ENCODE measurements at regions not wholly inside any gene's neighbourhood (a gene's known extent, or its start where the extent isn't known, plus 50 kb on each side); places are given as distances from the start of the nearest gene placed in this dataset.

- Histone ChIP-seq H3K27me3 (ENCODE audit: insufficient read depth) (no peaks in the 10 kb centered on the region), H3K27ac (ENCODE audit: low read depth in 2 of 2, low read length in 1 of 2) (peak overlapping the region in 1 of 2 experiments; percentile 4; a peak in 1 of 4 replicates), H3K4me3 (ENCODE audit: low read depth in 2 of 2, low read length in 1 of 2) (no peak overlapping the region), H3K9me3 (no peaks in the 10 kb centered on the region), H4K20me1 (ENCODE audit: insufficient read depth) (no peaks in the 10 kb centered on the region), H3K79me2 (ENCODE audit: insufficient read depth) (no peaks in the 10 kb centered on the region), H3K4me1 (ENCODE audit: control insufficient read depth in 1 of 2, insufficient read depth in 2 of 2, low read depth in 1 of 2, low read length in 1 of 2) (peaks cover 0 to 16% of the 10 kb centered on the region in 2 experiments; a peak in 2 of 4 replicates), H3K9me2 (no peaks in the 10 kb centered on the region), H3K9ac (no peak overlapping the region), H3K36me3 (replicated peaks in 1 of 2; ENCODE audit: control insufficient read depth in 1 of 2, insufficient read depth in 2 of 2, low read length in 1 of 2) (no peaks in the 10 kb centered on the region), H2AFZ (ENCODE audit: low read depth) (no peak overlapping the region), H3K4me2 (no peak overlapping the region), H3F3A (replicated peaks; ENCODE audit: insufficient read depth) (no peaks in the 10 kb centered on the region)
- ChIA-PET POLR2A (no interaction called here), CTCF (interaction anchor here (1.4 to 1.7 kb wide), 2 partner anchors 10 to 30 kb away, joined by 3 to 4 read pairs; no protein-coding TSS in a partner anchor)
- TF ChIP-seq NFIC (IDR thresholded peaks at IDR 0.05; ENCODE audit: borderline replicate concordance) (peak; percentile 11; the same call in 1 of the 2 replicates), EP300 (IDR thresholded peaks at IDR 0.05; ENCODE audit: borderline replicate concordance in 1 of 2, low read depth in 1 of 2, low read length in 1 of 2) (no peak)
- 80% methylated on average over 2 of the region's 2 CpGs for WGBS (ENCODE audit: low lambda C conversion rate)
- no peak for DNase-seq
Measured at GRCh38 chr2:212940816-212941215, 210.6 kb downstream of the IKZF2 start.

GRCh38 chr2:212939777-212940531 lies 211.5 kb downstream of the IKZF2 start:
- no peaks in the 10 kb centered on the region for H4K20me1 ChIP-seq (ENCODE audit: insufficient read depth)
- no peak overlapping the region for H3K9ac ChIP-seq
- no peaks in the 10 kb centered on the region for H3K79me2 ChIP-seq (ENCODE audit: insufficient read depth)
- H3K4me2 ChIP-seq = no peak overlapping the region
- TF ChIP-seq JUND (IDR thresholded peaks at IDR 0.05) = no peak
- no peak for TF ChIP-seq FOXM1 (IDR thresholded peaks at IDR 0.05; ENCODE audit: low read depth)
- no peak for TF ChIP-seq TEAD4 (IDR thresholded peaks at IDR 0.05; ENCODE audit: borderline replicate concordance, insufficient read depth)
- TF ChIP-seq CTCF (IDR thresholded peaks at IDR 0.05) = no peak
- TF ChIP-seq GATA2 (CRISPR knock-in tag; IDR thresholded peaks at IDR 0.05) = no peak
- no peak for TF ChIP-seq MAX (IDR thresholded peaks at IDR 0.05; ENCODE audit: low read depth)
- no peak for TF ChIP-seq NRF1 (IDR thresholded peaks at IDR 0.05; ENCODE audit: low read depth, low read length)
- no peaks in the 10 kb centered on the region for H3K9me3 ChIP-seq
- no peak for DNase-seq
- H3K36me3 ChIP-seq (replicated peaks in 1 of 2; ENCODE audit: control insufficient read depth in 1 of 2, insufficient read depth in 2 of 2, low read length in 1 of 2) = no peaks in the 10 kb centered on the region
- H3K4me3 ChIP-seq (ENCODE audit: low read depth in 2 of 2, low read length in 1 of 2) = no peak overlapping the region
- H3K9me2 ChIP-seq = no peaks in the 10 kb centered on the region
- H3K27me3 ChIP-seq (ENCODE audit: insufficient read depth) = no peaks in the 10 kb centered on the region
- H2AFZ ChIP-seq (ENCODE audit: low read depth) = no peak overlapping the region
- peaks cover 0 to 16% of the 10 kb centered on the region in 2 experiments; a peak in 2 of 4 replicates for H3K4me1 ChIP-seq (ENCODE audit: control insufficient read depth in 1 of 2, insufficient read depth in 2 of 2, low read depth in 1 of 2, low read length in 1 of 2)
- CTCF ChIA-PET = interaction anchor here (1.7 kb wide), 1 partner anchor 9 kb away, joined by 4 read pairs; no protein-coding TSS in a partner anchor
- no peak overlapping the region for H3K27ac ChIP-seq (ENCODE audit: low read depth in 2 of 2, low read length in 1 of 2)
- H3F3A ChIP-seq (replicated peaks; ENCODE audit: insufficient read depth) = no peaks in the 10 kb centered on the region
- WGBS (ENCODE audit: low lambda C conversion rate) = 75% methylated on average over 8 of the region's 8 CpGs
- POLR2A ChIA-PET = no interaction called here
